ENCODE measurements at regions not wholly inside any gene's neighbourhood (a gene's known extent, or its start where the extent isn't known, plus 50 kb on each side); places are given as distances from the start of the nearest gene placed in this dataset.

DNA sequence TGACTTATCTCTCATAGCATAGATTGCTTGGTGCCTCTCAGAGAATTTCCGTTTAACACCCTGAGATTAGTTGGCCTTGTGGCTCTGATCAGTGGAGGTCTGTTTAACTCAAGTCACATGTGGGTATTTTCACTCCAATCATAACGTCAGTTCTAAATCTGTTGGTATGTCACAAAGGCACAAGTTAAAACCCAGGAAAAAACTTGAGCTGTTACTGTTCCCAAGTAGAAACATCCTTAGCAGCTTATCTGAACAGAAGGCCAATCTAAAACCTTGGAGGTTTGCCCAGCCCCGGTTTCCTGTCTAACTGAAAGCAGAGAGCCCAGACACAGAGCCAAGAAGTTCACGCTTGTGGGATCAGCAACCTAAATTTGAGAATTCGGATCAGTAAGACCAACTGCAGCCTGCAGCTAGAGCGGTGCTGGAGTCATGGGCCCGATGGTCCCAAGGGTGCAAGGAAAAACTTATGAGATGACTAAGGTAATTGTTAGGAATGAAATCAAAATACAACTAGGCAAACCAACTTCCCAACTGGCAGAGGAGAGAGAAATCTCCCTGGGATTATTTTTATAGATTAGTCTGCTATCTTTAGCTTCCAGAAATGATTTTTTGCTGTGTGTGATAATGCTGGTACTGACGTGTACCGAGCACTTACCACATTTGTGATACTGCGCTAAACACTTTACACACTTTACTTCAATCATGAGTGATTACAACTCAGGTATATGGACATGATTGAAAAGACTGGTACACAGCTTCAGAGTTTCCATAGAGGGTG, 90.2 kb upstream of the C1orf21 start:
- TF ChIP-seq, protein P1, sequence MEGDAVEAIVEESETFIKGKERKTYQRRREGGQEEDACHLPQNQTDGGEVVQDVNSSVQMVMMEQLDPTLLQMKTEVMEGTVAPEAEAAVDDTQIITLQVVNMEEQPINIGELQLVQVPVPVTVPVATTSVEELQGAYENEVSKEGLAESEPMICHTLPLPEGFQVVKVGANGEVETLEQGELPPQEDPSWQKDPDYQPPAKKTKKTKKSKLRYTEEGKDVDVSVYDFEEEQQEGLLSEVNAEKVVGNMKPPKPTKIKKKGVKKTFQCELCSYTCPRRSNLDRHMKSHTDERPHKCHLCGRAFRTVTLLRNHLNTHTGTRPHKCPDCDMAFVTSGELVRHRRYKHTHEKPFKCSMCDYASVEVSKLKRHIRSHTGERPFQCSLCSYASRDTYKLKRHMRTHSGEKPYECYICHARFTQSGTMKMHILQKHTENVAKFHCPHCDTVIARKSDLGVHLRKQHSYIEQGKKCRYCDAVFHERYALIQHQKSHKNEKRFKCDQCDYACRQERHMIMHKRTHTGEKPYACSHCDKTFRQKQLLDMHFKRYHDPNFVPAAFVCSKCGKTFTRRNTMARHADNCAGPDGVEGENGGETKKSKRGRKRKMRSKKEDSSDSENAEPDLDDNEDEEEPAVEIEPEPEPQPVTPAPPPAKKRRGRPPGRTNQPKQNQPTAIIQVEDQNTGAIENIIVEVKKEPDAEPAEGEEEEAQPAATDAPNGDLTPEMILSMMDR (conservative IDR thresholded peaks at IDR 0.05) = no peak
- TF ChIP-seq EZH2 (IDR thresholded peaks at IDR 0.05; ENCODE audit: low read depth) = no peak
